Esophagus muscularis mucosa (tissue), 4 donors: ENCODE measurements at regions not wholly inside any gene's neighbourhood (a gene's known extent, or its start where the extent isn't known, plus 50 kb on each side); places are given as distances from the start of the nearest gene placed in this dataset.
"Not testable (repeated sequence)": the region's sequence is repeated elsewhere in the genome, so short reads cannot be mapped to it uniquely, and the experiment has no call there.

Source experiments
- DNase-seq: peaks from one replicate; pipeline ENCODE4 v3.0.0-alpha.2; 2017; ENCODE audit errors: extremely low spot score
- H3K27ac ChIP-seq, 4 donors: fragments of 200-600 bp; sonication (generic); replicated peaks in 1 of 4; 1 replicate in 3 of 4; 2 replicates in 1 of 4; pipeline ENCODE4 v1.5.1; 2016 to 2019; ENCODE audit warnings: mild to moderate bottlenecking in 1 of 4
- H3K27me3 ChIP-seq, 4 donors: fragments of 200-600 bp; sonication (generic); one replicate each; pipeline versions ENCODE4 v1.5.1 to v1.6.0; 2016 to 2019
- H3K36me3 ChIP-seq, 4 donors: fragments of 200-600 bp; sonication (generic); one replicate each; pipeline ENCODE4 v1.5.1; 2016 to 2019
- H3K4me1 ChIP-seq, 4 donors: fragments of 200-600 bp; sonication (generic); one replicate each; pipeline ENCODE4 v1.5.1; 2016 to 2019
- H3K4me3 ChIP-seq, 4 donors: fragments of 200-600 bp; sonication (generic); 1 replicate in 2 of 4; 2 replicates in 2 of 4; pipeline ENCODE4 v1.5.1; 2016 to 2019; ENCODE audit warnings: mild to moderate bottlenecking in 4 of 4, moderate library complexity in 1 of 4
- H3K9me3 ChIP-seq, 4 donors: fragments of 200-600 bp; sonication (generic); 1 replicate in 3 of 4; 2 replicates in 1 of 4; pipeline ENCODE4 v1.5.1; 2016 to 2019
- EP300 ChIP-seq: sonication (generic); formaldehyde crosslinking; IDR thresholded peaks from one replicate; pipeline ENCODE4 v1.6.1; 2017; ENCODE audit warnings: antibody characterized with exemption
- POLR2A ChIP-seq: fragments of 450-650 bp; IDR thresholded peaks from one replicate; pipeline ENCODE4 v1.6.1; 2017; ENCODE audit warnings: antibody characterized with exemption, moderate library complexity, mild to moderate bottlenecking, low read depth
- POLR2AphosphoS5 ChIP-seq, 2 donors: sonication (generic); formaldehyde crosslinking; IDR thresholded peaks; one replicate each; pipeline ENCODE4 v1.6.1; 2017; ENCODE audit warnings: antibody characterized with exemption in 2 of 2
- WGBS: methylation state at CpG from one replicate; pipeline ENCODE4 v1.1.5; 2018; 5-methylcytosine and 5-hydroxymethylcytosine counted together
- intact Hi-C: fragments of 100-400 bp; cut with DNase I; formaldehyde crosslinking; loops from one replicate; pipeline ENCODE4 v1.15.1; 2023
- TF ChIP-seq, protein P1 (sequence below), 3 experiments: fragments of 200-600 bp in 2 of 3; fragments of 450-650 bp in 1 of 3; sonication (generic) in 2 of 3; IDR thresholded peaks; one replicate each; pipeline ENCODE4 v1.5.1; 2017 to 2019; ENCODE audit warnings: antibody characterized with exemption in 3 of 3, mild to moderate bottlenecking in 2 of 3, moderate library complexity in 1 of 3

- Histone ChIP-seq H3K9me3 (no peaks in the 10 kb centered on the region), H3K4me3 (no peak overlapping the region), H3K27me3 (no peaks in the 10 kb centered on the region), H3K4me1 (no peaks in the 10 kb centered on the region), H3K36me3 (no peaks in the 10 kb centered on the region), H3K27ac (no peak overlapping the region)
- no peak for DNase-seq
- no peak for TF ChIP-seq EP300
- TF ChIP-seq POLR2AphosphoS5 (IDR thresholded peaks at IDR 0.05) = no peak
- TF ChIP-seq, protein P1, sequence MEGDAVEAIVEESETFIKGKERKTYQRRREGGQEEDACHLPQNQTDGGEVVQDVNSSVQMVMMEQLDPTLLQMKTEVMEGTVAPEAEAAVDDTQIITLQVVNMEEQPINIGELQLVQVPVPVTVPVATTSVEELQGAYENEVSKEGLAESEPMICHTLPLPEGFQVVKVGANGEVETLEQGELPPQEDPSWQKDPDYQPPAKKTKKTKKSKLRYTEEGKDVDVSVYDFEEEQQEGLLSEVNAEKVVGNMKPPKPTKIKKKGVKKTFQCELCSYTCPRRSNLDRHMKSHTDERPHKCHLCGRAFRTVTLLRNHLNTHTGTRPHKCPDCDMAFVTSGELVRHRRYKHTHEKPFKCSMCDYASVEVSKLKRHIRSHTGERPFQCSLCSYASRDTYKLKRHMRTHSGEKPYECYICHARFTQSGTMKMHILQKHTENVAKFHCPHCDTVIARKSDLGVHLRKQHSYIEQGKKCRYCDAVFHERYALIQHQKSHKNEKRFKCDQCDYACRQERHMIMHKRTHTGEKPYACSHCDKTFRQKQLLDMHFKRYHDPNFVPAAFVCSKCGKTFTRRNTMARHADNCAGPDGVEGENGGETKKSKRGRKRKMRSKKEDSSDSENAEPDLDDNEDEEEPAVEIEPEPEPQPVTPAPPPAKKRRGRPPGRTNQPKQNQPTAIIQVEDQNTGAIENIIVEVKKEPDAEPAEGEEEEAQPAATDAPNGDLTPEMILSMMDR (IDR thresholded peaks at IDR 0.05) = no peak
- TF ChIP-seq POLR2A = no peak
- intact Hi-C loops = no loop called here
- 76% methylated on average over 1 of the region's 1 CpG for WGBS
Measured at GRCh38 chr4:95939141-95939540, 99.2 kb downstream of the PDHA2 start.

DNA sequence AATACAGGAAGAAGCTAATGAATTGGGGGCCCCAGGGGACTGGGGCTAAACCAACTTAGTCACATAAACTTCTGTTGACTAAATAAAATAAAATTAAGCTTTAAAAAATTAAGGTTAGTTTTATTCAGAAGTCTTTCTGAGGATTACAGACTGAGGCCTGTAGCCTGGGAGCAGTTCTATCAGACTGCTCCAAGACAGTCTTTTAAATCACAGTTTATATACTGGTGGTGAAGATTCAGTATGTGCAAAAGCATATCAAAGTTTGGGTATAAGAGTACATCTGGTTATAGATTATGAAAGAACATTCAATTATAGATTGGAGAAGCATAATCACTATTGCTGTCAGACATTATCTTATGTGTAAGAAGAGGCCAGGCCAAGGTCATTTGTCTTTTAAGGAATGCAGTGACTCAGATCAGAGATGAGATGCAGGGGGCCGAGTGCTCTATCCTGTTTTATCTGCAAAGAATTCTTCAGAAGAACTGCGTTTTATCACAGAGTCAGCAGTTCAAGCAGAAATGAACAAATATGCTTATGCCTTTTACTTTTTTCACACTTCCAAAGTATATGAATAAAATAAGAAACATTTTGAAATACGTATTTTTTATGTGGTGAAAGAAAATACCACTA is 109.4 kb downstream of the PDHA2 start:
- Histone ChIP-seq H3K36me3 (no peaks in the 10 kb centered on the region), H3K4me3 (no peak overlapping the region), H3K27ac (no peak overlapping the region), H3K4me1 (no peaks in the 10 kb centered on the region), H3K27me3 (no peaks in the 10 kb centered on the region), H3K9me3 (peaks cover 0 to 11% (median 0%) of the 10 kb centered on the region in 4 donors)
- TF ChIP-seq POLR2A = no peak
- TF ChIP-seq POLR2AphosphoS5 (IDR thresholded peaks at IDR 0.05) = no peak
- no peak for TF ChIP-seq EP300
- 52% methylated on average over 3 of the region's 3 CpGs for WGBS
- intact Hi-C loops = no loop called here
- no peak for DNase-seq

GRCh38 chr4:95949808-95950207 is 109.9 kb downstream of the PDHA2 start:
- Histone ChIP-seq H3K36me3 (no peaks in the 10 kb centered on the region), H3K27ac (no peak overlapping the region), H3K9me3 (peaks cover 0 to 11% (median 0%) of the 10 kb centered on the region in 4 donors), H3K27me3 (no peaks in the 10 kb centered on the region), H3K4me1 (no peaks in the 10 kb centered on the region), H3K4me3 (no peak overlapping the region)
- intact Hi-C loops = no loop called here
- DNase-seq = no peak
- 100% methylated on average over 1 of the region's 1 CpG for whole genome bisulfite sequencing
- TF ChIP-seq EP300 = no peak
- TF ChIP-seq POLR2A = no peak
- TF ChIP-seq POLR2AphosphoS5 (IDR thresholded peaks at IDR 0.05) = no peak
- TF ChIP-seq, protein P1 (IDR thresholded peaks at IDR 0.05) = no peak

GRCh38 chr4:95952538-95952937 is 112.6 kb downstream of the PDHA2 start:
- H3K36me3 ChIP-seq, DNase-seq, H3K9me3 ChIP-seq, intact Hi-C loops, H3K27ac ChIP-seq, H3K4me3 ChIP-seq, H3K27me3 ChIP-seq, H3K4me1 ChIP-seq: not testable (repeated sequence)
- WGBS = 42% methylated on average over 2 of the region's 2 CpGs

DNA sequence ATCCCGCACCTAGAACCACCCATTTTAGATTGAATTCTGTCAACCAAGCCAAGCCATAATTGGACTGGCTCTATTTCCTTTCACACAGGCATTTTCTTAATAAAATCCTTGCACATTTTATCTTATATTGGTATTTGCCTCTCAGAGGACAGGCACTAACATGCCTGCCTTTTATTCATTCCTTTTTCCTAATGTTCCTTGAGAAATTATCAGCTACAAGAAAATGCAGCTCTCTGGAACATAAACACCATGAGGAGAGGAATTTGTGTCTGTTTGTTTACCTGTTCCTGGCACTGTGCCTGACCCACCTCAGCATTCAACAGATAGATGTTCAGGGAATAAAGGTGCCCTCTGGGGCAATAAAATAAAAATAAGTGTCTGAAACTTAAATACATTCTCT is 116.2 kb downstream of the PDHA2 start:
- WGBS = 96% methylated on average over 1 of the region's 1 CpG
- TF ChIP-seq POLR2AphosphoS5 (IDR thresholded peaks at IDR 0.05) (no peak), POLR2A (no peak), EP300 (no peak)
- TF ChIP-seq, protein P1 (IDR thresholded peaks at IDR 0.05) = no peak
- no peaks in the 10 kb centered on the region for H3K9me3 ChIP-seq

GRCh38 chr4:95957054-95957453 is 117.2 kb downstream of the PDHA2 start:
- Histone ChIP-seq H3K4me3 (no peak overlapping the region), H3K9me3 (no peaks in the 10 kb centered on the region), H3K4me1 (no peaks in the 10 kb centered on the region), H3K27ac (no peak overlapping the region), H3K36me3 (no peaks in the 10 kb centered on the region), H3K27me3 (no peaks in the 10 kb centered on the region)
- TF ChIP-seq EP300 (no peak), POLR2A (no peak), POLR2AphosphoS5 (IDR thresholded peaks at IDR 0.05) (no peak)
- TF ChIP-seq, protein P1 (IDR thresholded peaks at IDR 0.05) = no peak
- 82% methylated on average over 4 of the region's 4 CpGs for WGBS
- intact Hi-C loops = no loop called here
- DNase-seq = no peak

More for the DNA sequence above, 116.2 kb downstream of the PDHA2 start:
- no peak for DNase-seq
- H3K4me1 ChIP-seq = no peaks in the 10 kb centered on the region
- H3K4me3 ChIP-seq = no peak overlapping the region
- H3K27me3 ChIP-seq = no peaks in the 10 kb centered on the region
- intact Hi-C loops = no loop called here
- H3K36me3 ChIP-seq = no peaks in the 10 kb centered on the region
- H3K27ac ChIP-seq = no peak overlapping the region
